ENCODE measurements at regions not wholly inside any gene's neighbourhood (a gene's known extent, or its start where the extent isn't known, plus 50 kb on each side); places are given as distances from the start of the nearest gene placed in this dataset.

DNA sequence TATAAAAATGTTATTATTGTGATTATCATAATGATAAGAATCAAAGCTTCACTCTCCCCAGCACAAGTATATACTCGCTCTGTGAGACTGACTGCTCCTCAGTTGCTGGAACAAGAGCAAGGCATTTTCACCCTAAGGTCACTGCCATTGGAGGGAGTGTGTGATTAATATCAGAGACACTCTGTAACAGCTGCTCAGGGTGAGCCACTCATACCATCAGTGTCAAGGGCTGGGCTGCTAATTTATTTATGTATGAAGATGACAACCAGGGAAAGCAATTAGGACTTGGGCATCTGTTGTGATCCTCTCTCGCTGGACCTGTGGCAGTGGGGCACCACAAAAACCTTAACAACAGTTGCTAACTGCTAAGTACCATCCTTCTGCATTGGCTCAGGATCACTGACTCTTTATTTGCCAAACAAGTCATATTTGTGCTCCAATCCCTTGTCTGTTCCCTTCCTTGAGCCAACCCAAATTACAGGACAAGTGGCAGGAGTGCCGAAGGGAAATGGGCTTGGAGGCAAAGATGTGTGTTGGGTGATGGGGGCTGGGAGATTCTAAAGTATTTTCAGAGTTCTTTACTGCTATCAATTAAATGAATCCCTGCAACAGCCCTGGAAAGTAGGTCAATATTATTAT lies 297.5 kb upstream of the STT3B start:
- H3K4me3 ChIP-seq (ENCODE audit: low read depth, low read length): no peak overlapping the region
- no peak for DNase-seq (ENCODE audit: low read depth)
- TF ChIP-seq, protein P1, sequence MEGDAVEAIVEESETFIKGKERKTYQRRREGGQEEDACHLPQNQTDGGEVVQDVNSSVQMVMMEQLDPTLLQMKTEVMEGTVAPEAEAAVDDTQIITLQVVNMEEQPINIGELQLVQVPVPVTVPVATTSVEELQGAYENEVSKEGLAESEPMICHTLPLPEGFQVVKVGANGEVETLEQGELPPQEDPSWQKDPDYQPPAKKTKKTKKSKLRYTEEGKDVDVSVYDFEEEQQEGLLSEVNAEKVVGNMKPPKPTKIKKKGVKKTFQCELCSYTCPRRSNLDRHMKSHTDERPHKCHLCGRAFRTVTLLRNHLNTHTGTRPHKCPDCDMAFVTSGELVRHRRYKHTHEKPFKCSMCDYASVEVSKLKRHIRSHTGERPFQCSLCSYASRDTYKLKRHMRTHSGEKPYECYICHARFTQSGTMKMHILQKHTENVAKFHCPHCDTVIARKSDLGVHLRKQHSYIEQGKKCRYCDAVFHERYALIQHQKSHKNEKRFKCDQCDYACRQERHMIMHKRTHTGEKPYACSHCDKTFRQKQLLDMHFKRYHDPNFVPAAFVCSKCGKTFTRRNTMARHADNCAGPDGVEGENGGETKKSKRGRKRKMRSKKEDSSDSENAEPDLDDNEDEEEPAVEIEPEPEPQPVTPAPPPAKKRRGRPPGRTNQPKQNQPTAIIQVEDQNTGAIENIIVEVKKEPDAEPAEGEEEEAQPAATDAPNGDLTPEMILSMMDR (IDR thresholded peaks at IDR 0.05; ENCODE audit: low read depth, low read length, missing control alignments): no peak
- in situ Hi-C loops (cut with HindIII; ENCODE audit: low sequenced_read_pairs): no loop called here

DNA sequence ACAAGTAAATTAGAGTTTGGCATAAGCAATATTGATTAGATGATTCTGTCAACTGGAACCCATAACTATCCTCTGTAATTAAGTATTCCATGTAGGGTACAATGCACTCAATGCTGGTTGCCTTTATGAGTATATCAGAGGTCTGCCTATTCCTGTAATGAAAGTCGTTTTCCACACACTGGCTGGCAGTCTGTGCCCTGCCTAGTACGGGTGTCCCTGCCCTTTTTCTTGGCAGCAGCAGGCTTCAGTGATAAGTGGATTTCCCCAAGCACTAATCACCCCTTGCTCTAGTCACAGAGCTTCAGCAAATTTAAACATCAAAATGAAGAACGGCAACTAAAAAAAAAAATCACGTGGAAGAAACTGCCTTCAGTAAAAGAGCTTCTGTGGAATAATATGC lies 294.8 kb upstream of the STT3B start:
- TF ChIP-seq, protein P1 (IDR thresholded peaks at IDR 0.05; ENCODE audit: low read depth, low read length, missing control alignments): no peak
- DNase-seq (ENCODE audit: low read depth): no peak
- in situ Hi-C loops (cut with HindIII; ENCODE audit: low sequenced_read_pairs): no loop called here

GRCh38 chr3:31240013-31240412 lies 292.7 kb upstream of the STT3B start:
- TF ChIP-seq, protein P1 (IDR thresholded peaks at IDR 0.05; ENCODE audit: low read depth, low read length, missing control alignments): no peak

More for the DNA sequence above, 294.8 kb upstream of the STT3B start:
- no peak overlapping the region for H3K4me3 ChIP-seq (ENCODE audit: low read depth, low read length)

DNA sequence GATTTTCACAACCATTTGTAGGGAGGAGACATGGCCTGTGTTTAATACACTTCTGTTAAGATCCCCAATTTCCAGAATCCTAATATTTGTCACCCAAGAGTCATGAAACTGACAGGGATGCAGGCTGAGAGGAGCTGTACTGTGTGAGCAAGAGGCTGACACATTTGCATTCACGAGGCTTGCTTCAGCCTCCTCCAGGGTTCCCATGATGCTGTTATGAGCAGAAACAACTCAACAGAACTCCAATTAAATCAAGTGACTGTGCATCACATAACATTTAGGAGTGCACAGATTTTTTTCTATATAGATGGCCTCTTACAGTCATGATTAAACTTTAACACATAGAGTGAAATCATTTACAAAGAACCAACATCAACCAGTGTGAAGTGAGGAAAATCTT lies 292.3 kb upstream of the STT3B start:
- in situ Hi-C loops (cut with HindIII; ENCODE audit: low sequenced_read_pairs): no loop called here
- no peak for DNase-seq (ENCODE audit: low read depth)
- TF ChIP-seq, protein P1 (IDR thresholded peaks at IDR 0.05; ENCODE audit: low read depth, low read length, missing control alignments): no peak
- no peak overlapping the region for H3K4me3 ChIP-seq (ENCODE audit: low read depth, low read length)

More at GRCh38 chr3:31240013-31240412, 292.7 kb upstream of the STT3B start:
- no peak overlapping the region for H3K4me3 ChIP-seq (ENCODE audit: low read depth, low read length)
- in situ Hi-C loops (cut with HindIII; ENCODE audit: low sequenced_read_pairs): no loop called here
- no peak for DNase-seq (ENCODE audit: low read depth)

GRCh38 chr3:31240874-31241273 lies 291.9 kb upstream of the STT3B start:
- H3K4me3 ChIP-seq (ENCODE audit: low read depth, low read length): no peak overlapping the region
- no peak for DNase-seq (ENCODE audit: low read depth)
- in situ Hi-C loops (cut with HindIII; ENCODE audit: low sequenced_read_pairs): no loop called here
- TF ChIP-seq, protein P1 (IDR thresholded peaks at IDR 0.05; ENCODE audit: low read depth, low read length, missing control alignments): no peak

DNA sequence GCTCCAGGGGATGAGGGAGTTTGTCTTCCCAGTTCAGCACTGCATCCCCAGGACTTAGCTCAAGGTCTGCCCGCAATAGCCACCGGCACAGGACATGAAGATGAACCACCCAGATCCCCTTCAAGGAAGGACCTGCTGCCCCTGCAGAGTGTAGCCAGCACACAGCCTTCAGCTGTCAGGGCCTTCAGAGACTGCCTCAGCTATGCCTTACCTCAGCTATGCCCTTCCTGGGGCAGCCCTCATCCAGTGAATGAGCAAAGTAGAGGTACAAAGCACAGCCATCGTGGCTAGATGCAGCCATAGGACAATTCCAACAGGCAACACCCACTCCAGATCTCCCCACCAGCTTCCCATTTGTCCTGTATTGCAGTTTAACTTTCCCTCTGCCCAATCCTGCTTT lies 291.2 kb upstream of the STT3B start:
- in situ Hi-C loops (cut with HindIII; ENCODE audit: low sequenced_read_pairs): no loop called here
- H3K4me3 ChIP-seq (ENCODE audit: low read depth, low read length): no peak overlapping the region
- DNase-seq (ENCODE audit: low read depth): no peak
- TF ChIP-seq, protein P1 (IDR thresholded peaks at IDR 0.05; ENCODE audit: low read depth, low read length, missing control alignments): no peak

Data from astrocyte of the cerebellum (primary cell).